DMS114 treated with DMSO at 0.1 percent for 48 hours (cell line): ENCODE measurements at regions not wholly inside any gene's neighbourhood (a gene's known extent, or its start where the extent isn't known, plus 50 kb on each side); places are given as distances from the start of the nearest gene placed in this dataset.

Experiments
- DNase-seq: peaks from one replicate; lab custom pipeline; 2025; ENCODE audit not compliant: unreplicated experiment; lab: John Stamatoyannopoulos, UW

DNA sequence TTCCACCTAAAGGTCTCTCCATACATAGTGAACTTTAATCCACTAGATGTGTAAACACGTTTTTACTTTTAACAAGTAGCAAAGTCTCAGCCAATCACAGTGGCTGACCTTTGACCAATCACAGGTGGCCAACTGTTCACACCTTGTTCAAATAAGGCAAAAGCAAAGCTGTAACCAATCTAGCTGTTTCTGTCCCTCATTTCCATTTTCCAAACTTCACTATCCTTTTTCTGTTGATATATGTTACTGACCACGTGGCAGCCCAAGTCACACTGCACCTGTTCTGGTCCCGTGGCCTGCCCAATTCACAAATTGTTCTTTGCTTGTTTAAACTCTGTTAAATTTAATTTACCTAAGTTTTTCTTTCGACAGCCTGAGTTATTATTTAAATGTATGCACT is 393.5 kb upstream of the NETO1 start:
- DNase-seq, result no peak

DNA sequence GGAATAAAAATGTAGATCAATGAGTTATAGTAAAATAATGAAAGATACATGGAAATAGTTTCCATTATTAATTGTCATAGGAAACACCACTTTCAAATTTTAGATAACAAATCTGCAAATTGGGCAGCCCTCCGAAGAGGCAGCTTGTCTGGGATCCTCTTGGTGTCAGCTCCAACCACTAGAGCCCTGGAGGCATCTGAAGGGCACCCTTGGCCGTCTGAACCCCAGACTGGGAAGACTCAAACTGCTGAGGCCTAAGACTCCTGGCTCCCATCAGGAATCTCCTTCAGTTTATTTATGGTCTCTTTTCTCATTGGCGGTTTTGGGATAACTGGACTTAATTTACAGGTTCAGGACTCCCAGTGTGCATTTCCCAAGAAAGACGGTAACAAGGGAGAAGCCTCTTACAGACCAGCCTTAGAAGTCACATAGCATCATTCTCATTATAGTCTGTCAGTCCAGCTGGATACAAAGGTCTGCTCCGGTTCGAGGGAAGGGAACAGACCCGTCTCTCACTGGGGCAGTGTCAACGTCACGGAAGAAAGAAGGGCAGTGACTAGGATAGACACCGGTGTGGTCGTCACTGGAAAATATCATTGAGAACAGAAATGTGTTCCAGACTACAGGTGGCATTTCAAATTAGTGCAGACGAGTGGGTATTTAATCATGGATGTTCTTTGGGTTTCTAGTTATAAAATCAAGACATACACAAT is 390.7 kb upstream of the NETO1 start:
- no peak for DNase-seq

DNA sequence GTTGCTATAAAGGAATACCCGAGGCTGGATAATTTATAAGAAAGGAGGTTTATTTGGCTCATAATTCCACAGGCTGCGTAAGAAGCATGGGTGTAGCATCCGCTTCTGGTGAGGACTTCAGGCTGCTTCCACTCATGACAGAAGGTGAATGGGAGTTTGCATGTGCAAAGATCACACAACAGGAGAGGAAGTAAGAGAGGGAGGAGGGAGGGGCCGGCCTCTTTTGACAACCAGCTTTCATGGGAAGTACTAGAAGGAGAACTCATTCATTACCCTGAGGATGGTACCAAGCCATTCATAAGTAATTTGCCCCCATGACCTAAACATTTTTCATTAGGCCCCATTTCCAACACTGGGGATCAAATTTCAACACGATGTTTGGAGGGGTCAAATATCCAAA is 386.8 kb upstream of the NETO1 start:
- no peak for DNase-seq

DNA sequence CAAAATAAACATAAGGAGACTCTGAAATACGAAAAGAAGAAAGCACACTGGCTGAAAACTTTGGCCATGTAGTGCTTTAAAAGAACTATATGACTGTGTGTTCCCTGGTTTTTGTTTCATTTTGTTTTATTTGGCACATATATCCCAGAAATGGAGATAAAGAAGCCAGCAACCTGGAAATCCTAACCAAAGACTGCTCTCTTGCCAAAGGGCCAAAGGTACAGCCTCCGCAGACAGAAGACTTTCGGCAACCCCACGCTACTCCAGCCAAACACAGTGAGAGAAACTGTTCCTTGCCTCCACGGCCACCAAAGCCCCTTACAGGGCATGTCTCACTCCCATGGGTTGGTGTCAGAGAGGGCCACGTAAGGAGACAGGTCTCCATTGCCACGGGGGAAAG is 381.2 kb upstream of the NETO1 start:
- DNase-seq, result no peak

DNA sequence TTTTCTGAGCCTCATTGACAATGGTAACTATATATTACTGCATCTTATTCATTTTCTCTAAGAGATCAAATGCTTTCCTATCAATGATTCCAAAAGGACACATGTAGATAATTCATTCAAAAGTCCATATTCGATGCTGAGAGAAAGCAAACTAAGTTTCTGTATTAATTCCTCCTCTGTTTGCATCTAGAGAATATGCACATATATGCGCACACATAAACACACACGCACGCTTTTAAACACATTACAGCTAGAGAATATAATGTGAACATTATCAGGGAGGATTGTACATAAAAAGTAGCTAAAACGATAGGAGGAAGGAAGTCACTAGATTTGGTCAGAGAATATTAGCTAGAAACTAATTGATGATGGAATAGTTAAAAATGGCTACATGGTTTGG is 379.0 kb upstream of the NETO1 start:
- DNase-seq, result no peak

DNA sequence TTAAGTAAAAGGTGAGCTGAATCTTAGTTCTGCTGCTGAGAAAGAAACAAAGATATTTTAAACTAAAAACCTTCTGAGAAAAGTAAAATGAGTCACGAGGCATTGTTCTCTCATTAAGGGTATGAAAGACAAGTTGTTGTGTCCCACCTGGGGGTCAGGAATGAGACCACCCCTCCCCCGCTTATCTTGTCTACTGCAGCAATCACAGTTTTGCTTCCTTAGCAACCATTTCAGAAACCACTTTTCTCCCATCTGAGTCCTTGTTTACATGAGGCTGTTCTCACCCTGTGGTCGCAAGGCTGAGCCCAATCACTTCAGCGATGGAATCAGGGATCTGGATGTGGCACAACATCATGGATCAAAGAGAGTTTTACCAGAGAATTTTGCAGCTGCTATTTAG is 377.6 kb upstream of the NETO1 start:
- DNase-seq, result no peak

DNA sequence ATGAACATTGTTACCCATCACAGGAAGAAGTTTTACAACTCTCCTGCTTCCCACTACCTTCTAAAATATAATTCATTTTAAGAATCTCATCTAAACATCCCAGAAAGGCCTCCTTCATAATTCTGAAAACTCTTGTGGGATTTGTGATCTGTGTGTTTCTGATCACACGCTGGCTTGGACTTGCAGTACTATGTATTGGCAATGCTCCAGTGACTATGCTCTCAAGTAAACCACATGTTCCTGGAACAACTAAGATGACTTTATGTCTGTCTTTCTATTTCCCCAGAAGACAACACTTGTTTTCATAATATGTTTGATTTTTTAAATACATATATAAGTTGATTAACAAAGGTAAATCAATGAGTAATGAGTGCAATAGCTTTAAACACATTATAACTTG is 376.6 kb upstream of the NETO1 start:
- DNase-seq, result no peak

DNA sequence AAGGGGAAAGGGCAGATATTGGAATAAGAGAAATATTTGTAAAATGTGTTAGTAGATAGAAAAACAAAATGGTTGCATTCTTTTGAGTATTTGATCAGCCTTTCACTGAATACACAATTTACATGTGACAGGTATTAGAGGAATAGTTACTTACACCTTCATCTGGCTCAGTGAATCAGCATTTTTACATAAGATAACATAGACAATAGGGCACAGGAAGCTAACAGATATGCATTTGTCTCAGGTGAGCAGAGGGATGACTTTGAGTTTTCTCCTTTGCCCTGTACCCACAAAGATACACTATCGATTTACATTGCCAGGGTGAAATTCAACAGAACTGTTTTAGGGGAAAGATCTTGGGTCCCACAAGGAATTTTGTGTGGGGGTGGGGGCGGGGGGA is 373.1 kb upstream of the NETO1 start:
- no peak for DNase-seq

DNA sequence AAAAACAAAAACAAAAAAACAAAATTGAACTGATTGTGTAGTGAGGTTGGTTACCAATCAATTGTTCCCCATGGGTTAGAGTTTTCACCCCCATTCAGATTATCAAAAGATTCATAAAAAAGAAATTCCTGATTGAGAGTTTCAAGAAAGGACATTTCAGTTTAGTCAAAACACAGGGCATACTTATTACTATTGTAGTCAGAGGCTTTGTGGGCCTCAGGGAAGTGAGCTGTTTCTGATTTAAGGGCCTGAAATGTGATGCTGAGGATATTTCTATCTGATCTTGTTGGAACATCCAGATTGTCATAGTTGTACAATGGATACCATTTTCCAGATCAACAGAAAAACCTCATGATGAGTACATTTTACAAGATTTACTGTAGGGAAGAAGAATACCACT is 368.1 kb upstream of the NETO1 start:
- no peak for DNase-seq

DNA sequence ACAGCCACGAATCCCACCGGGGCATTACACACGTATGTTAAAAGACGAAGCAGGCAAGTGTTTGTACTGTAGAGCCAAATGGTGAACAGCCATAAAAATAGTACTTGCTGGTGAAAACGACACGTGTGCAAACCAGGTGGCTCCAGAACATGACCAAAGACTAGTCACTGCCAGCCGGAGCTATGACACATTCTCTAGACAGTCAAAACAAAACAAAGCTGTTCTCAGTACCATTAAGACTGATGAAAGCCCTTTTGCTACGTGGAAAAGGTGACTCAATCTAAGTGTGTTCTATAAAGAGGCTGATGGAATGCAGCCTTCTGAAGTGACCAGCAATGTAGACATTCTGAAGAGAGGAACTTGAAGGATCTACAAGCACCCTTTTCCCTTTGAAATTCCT is 367.7 kb upstream of the NETO1 start:
- no peak for DNase-seq

DNA sequence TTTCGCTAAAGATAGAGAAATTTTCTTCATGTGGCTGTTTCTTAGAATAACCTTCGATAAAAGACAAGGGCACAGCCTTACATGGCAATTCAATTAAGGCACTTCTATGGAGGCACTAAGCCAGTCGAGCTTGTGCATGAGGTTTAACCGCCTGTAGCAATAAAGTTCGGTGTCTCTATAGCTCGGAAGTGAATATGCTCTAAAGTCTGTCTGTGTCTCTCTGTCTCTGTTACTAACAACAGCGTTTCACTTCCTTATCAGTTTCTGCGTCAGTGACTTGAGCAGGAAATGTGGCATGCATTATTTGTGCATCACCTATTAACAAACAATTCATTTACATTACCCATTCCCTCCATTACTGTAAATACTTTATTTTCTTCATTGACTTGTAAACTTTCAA is 365.1 kb upstream of the NETO1 start:
- no peak for DNase-seq

DNA sequence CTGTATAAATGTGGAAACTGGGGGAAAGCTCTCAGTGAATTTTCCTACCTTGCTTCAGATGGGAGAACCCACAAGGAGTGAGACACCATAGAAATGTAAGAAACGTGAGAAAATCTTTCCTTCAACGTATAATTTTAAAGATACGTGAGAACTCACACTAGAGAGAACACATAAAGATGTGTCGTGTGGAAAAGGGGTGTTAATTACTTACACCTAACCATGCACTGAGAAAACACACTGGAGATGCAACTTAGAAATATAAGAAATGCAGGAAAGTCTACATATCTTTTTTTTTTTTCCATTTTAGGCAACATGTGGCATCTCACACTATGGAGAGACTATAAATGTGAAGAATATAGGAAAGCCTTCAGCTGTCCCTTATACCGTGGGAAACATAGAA is 352.9 kb upstream of the NETO1 start:
- no peak for DNase-seq

DNA sequence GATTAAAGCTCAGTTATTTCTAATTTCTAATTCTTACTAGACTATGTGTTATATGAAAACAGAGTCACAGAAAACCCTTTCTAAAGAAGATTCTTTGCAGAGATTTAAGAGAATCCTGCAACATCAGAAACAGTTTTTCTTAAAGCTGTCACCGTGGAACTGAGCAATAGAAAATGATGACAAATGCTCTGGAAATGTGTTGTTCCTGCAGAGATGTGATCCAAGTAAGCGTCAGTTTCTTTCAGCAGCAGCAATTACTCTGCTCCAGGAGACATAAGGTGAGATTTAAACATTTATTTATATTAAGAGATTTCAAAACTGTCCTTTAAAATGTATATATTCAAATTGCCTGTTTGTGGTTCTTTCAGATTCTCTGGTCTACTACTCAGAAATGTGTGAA is 350.5 kb upstream of the NETO1 start:
- no peak for DNase-seq

DNA sequence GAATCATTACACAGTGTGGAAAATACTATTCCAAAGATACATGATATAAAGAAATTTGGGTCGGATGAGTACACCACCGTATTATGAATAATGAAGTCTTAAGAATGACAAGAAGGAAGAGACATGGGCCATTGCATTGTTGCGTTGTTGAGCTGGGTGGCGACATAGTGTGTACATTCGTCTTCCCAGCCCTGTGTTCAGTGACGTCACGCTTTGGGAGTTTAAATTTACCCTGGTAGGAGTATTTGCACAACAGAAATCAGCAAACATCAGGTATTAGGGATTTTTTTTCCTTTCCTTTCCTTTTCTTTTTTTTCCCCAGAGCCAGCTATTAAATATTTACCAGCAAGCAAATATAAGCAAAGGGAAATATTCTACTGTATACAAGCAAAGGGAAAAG is 347.2 kb upstream of the NETO1 start:
- no peak for DNase-seq

DNA sequence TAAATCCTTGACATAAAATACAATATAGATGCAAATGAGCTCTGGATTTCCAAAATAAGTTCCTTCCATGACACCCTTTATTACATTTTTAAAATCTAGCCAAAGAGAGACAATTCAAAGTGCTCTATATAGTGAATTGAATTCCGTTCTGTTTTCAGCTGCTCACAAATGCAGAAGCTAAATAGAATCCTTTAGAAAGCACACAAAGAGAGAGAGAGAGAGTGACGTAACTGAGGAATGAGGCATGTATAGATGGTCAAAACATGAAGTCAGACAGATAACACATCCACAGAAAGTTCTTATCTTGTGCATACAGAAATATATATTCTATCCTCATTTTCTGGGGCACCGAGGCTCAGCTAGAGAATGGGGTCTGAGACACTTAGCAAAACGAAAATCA is 344.7 kb upstream of the NETO1 start:
- no peak for DNase-seq

DNA sequence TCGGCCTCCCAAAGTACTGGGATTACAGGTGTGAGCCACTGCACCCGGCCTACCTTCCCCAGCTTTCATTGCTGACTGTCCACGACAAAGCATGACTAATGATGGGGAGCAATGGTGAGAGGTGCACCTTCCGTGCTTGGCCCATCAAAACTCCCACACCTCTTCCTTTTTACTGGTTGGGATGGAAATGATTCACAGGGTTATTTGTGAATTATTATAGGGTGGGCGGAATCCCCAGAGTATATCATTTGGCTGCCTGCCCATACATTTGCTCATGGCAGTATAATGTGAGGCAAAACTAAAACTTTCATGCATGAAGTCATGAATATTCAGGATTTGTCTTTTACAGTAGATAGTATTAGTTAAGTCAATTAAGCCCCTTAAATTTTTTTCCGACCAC is 334.2 kb upstream of the NETO1 start:
- no peak for DNase-seq

DNA sequence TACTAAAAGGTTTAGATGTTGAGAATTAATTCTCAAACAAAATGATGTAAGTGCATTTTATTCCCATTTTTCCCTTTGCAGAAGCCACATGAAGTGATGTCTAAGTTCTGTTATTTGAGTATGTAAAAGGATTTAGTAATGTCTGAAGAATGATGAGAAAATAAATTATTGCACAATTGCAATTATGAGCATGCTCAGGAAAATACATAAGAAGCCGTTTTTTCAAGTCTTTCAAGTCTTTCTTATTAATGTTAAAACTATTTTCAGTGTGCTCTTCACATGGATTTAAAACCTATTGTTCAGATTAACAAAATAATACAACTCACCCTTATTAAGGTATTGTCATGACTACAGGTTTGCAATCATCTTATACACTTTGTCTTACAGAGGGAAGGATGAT is 331.4 kb upstream of the NETO1 start:
- DNase-seq, result no peak

DNA sequence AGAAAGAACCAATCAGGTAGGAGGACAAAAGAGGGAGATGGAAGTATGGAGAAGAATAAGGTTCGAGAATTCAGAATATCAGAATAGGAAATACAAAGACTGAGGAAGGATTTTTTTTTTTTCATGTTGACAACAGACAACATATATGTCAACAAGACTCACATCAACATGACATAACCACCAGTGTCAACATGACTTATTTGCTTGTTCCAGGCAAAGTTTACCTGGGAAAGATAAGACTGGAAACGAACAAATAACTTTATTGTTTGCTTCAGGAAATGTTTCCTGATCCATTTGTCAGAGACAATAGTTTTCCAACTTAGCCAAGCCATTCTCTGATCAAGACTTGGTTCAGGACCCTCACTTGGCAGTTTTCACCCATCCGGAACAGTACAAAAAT is 321.9 kb upstream of the NETO1 start:
- no peak for DNase-seq

DNA sequence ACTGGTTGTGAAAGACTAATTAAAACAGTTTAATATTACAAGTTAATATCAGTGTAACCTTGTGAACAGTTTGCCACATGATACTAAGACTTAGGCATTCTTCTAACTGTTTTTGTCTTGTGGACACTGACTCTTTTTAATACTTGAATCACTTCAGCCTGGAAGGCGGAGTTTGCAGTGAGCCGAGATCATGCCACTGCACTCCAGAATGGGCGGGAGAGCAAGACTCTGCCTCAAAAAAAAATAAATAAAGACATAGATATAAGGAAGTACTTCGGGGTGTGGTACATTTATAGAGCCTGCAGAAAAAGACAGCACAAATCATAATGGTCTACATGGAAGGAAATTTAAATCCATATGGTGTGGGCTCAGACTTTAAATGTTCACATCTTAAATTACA is 300.4 kb upstream of the NETO1 start:
- no peak for DNase-seq

DNA sequence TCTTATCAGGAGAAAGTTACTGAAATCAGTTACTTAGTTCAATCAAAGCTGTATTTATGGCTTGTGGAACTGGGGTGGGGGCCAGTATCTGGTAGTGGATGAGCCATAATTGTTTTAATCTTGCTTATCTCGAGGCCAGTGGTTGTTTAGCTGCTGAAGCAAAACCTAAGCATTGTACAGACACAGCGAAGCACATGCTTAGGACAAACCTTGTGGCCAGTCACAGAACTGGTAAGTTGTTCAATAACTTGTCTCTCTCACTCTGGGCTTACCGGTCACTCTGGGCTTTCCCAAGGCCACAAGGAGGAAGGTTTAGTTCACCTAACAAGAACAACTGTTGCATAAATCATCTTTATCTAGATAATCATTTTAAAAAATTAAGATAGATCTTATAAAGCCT is 296.6 kb upstream of the NETO1 start:
- no peak for DNase-seq

DNA sequence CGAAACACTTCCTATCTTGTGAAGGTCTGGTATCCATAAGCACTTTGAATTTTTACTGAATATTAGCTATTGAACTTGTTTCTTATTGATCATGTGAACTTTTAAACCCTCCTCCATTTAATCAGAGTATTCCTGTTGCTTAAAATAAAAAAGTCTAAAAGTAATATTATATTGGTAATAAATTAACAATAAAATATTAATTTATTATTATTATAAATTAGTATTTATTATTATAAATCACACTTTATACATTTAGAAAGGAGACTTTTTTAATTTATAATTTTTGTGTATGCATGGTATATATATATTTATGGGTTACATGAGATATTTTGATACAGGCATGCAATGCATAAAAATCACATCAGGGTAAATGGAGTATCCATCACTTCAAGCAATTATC is 295.4 kb upstream of the NETO1 start:
- no peak for DNase-seq

DNA sequence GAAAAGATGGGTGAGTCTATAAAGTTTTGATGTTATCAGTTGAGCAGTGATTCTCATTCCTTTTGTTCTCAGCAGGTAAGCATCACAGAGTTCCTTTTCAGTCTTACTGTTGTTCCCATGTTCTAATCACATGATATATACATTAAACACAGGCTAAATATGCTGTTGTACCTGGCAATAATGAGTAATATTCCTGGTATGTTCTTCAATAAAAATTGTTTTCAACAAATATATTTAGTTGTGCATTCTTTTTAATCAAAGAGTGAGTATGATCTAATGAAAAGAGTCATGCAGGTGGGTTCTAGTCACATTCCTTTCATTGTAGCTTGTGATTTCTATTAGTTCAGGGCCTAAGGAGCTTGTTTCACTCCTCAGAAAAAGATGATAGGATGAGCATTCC is 288.3 kb upstream of the NETO1 start:
- DNase-seq, result no peak

DNA sequence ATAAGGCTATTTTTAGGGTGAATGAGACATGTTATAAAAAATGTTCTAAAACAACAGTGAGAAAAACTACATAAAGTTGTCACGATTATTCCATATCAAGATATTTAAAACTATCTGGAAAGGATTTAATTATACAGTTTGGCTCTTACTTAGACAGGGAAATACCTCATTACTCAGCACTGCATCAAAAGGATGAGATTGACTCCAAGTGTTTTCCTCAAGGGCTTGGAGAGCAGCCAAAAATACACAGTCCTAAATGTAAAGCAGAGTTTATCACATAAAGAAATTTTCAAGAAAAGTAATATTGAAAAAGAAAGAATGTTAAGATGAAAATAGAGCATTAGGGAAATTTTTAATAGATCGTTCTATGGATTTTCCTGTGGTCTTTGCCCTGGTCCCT is 285.5 kb upstream of the NETO1 start:
- DNase-seq, result no peak

DNA sequence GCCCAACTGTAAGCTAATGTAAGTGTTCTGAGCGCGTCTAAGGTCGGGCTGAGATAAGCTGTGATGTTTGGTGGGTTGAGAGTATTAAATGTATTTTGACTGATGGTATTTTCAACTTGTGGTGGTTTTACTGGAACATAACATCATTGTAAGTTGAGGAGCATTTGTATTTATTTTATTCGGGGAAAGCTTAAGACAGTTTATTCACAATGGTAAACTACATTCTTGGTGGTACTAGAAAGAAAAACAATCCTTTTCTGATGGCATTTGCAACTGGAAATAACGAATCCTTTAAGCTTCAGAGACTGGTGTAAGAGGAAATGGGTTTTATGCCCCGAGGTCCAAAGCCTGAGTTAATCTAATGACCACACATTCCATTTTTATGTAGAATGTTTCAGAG is 283.3 kb upstream of the NETO1 start:
- no peak for DNase-seq
